ENCODE measurements at regions not wholly inside any gene's neighbourhood (a gene's known extent, or its start where the extent isn't known, plus 50 kb on each side); places are given as distances from the start of the nearest gene placed in this dataset.

DNA sequence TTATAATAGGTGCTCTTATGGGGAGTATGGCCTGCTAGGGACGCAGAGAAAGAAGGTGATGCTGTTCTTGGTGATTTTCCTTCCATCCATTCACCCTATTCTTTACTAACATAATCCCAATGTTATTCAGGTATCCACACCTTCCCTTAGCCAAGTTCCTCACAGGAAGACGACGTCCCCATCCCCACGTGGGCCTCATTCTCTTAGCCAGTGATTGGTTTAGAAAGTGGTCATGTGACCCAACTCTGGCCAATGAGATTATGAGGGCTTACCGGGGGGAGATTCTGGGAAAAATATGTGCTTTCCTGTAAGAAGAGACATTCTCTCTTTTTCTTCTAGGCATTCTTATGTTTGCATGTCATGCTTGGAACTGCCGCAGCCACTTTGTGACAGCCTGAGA is 474.7 kb downstream of the HAPSTR1 start:
- TF ChIP-seq POLR2A (IDR thresholded peaks at IDR 0.05), result no peak
- TF ChIP-seq, protein P1, sequence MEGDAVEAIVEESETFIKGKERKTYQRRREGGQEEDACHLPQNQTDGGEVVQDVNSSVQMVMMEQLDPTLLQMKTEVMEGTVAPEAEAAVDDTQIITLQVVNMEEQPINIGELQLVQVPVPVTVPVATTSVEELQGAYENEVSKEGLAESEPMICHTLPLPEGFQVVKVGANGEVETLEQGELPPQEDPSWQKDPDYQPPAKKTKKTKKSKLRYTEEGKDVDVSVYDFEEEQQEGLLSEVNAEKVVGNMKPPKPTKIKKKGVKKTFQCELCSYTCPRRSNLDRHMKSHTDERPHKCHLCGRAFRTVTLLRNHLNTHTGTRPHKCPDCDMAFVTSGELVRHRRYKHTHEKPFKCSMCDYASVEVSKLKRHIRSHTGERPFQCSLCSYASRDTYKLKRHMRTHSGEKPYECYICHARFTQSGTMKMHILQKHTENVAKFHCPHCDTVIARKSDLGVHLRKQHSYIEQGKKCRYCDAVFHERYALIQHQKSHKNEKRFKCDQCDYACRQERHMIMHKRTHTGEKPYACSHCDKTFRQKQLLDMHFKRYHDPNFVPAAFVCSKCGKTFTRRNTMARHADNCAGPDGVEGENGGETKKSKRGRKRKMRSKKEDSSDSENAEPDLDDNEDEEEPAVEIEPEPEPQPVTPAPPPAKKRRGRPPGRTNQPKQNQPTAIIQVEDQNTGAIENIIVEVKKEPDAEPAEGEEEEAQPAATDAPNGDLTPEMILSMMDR (IDR thresholded peaks at IDR 0.05), result no peak
